CD4-positive, CD25-positive, alpha-beta regulatory T cell (primary cell): ENCODE measurements at regions not wholly inside any gene's neighbourhood (a gene's known extent, or its start where the extent isn't known, plus 50 kb on each side); places are given as distances from the start of the nearest gene placed in this dataset.

Experiments used
- ATAC-seq, 2 donors: fragments of 150-1000 bp; cut with Tn5 transposase; one replicate each; pipeline ENCODE4 v1.10.0; 2021; ENCODE audit warnings: low read depth in 2 of 2, moderate number of reproducible peaks in 2 of 2, moderate library complexity in 1 of 2
- DNase-seq, 3 donors: peaks; one replicate each; pipeline versions ENCODE4 v3.0.0 to v3.0.0-alpha.2; 2012 to 2022; ENCODE audit warnings: mixed read lengths in 1 of 3
- H3K27ac ChIP-seq: one replicate; pipeline ENCODE4 v1.7.0; 2013; ENCODE audit warnings: mild to moderate bottlenecking, low read length; ENCODE audit not compliant: insufficient read depth, poor library complexity, severe bottlenecking
- H3K27me3 ChIP-seq: one replicate; pipeline ENCODE4 v1.7.0; 2013; ENCODE audit warnings: low read length; ENCODE audit not compliant: control insufficient read depth, insufficient read depth
- H3K36me3 ChIP-seq: one replicate; pipeline ENCODE4 v1.7.0; 2013; ENCODE audit warnings: mild to moderate bottlenecking, low read length, moderate library complexity; ENCODE audit not compliant: control insufficient read depth, insufficient read depth
- H3K4me1 ChIP-seq: 2 replicates; pipeline ENCODE4 v1.7.0; 2013; ENCODE audit warnings: mild to moderate bottlenecking, low read length; ENCODE audit not compliant: insufficient read depth, control insufficient read depth, poor library complexity, severe bottlenecking
- H3K4me3 ChIP-seq: one replicate; pipeline ENCODE4 v1.7.0; 2013; ENCODE audit warnings: low read depth, mild to moderate bottlenecking, low read length, moderate library complexity
- H3K9me3 ChIP-seq, 2 experiments: 1 replicate in 1 of 2; 2 replicates in 1 of 2; pipeline ENCODE4 v1.7.0; 2013; ENCODE audit warnings: low read length in 2 of 2, mild to moderate bottlenecking in 1 of 2, moderate library complexity in 1 of 2; ENCODE audit not compliant: control insufficient read depth in 2 of 2
- H3K27ac Mint-ChIP-seq, 3 donors: one replicate each; pipeline ENCODE4 v1.8.0; 2020 to 2022; ENCODE audit warnings: mild to moderate bottlenecking in 3 of 3, mixed read lengths in 3 of 3, moderate library complexity in 2 of 3
- H3K27me3 Mint-ChIP-seq: one replicate; pipeline ENCODE4 v1.8.0; 2022; ENCODE audit warnings: mild to moderate bottlenecking, mixed read lengths
- H3K36me3 Mint-ChIP-seq: one replicate; pipeline ENCODE4 v1.8.0; 2020; ENCODE audit warnings: mixed read lengths
- H3K4me1 Mint-ChIP-seq, 4 donors: one replicate each; pipeline ENCODE4 v1.8.0; 2020 to 2022; ENCODE audit warnings: mixed read lengths in 4 of 4, mild to moderate bottlenecking in 1 of 4
- H3K4me3 Mint-ChIP-seq, 4 donors: one replicate each; pipeline ENCODE4 v1.8.0; 2020 to 2022; ENCODE audit warnings: mild to moderate bottlenecking in 4 of 4, mixed read lengths in 4 of 4, moderate library complexity in 3 of 4
- H3K9me3 Mint-ChIP-seq, 7 donors: one replicate each; pipeline ENCODE4 v1.8.0; 2020 to 2022; ENCODE audit warnings: mixed read lengths in 7 of 7, mild to moderate bottlenecking in 3 of 7, moderate library complexity in 2 of 7

- H3K9me3 Mint-ChIP-seq: peaks cover 0 to 4% (median 0%) of the 10 kb centered on the region in 7 donors
- Histone ChIP-seq H3K36me3 (no peaks in the 10 kb centered on the region), H3K4me3 (no peak overlapping the region), H3K27me3 (no peaks in the 10 kb centered on the region), H3K27ac (no peak overlapping the region), H3K9me3 (no peaks in the 10 kb centered on the region), H3K4me1 (no peaks in the 10 kb centered on the region)
- ATAC-seq: no peak
- H3K27me3 Mint-ChIP-seq: no peaks in the 10 kb centered on the region
- no peak for DNase-seq
- H3K4me3 Mint-ChIP-seq: no peak overlapping the region
- no peaks in the 10 kb centered on the region for H3K36me3 Mint-ChIP-seq
- H3K4me1 Mint-ChIP-seq: no peaks in the 10 kb centered on the region
- H3K27ac Mint-ChIP-seq: no peak overlapping the region
Measured at GRCh38 chr11:70486731-70487130, 88.4 kb downstream of the CTTN start.

- Histone ChIP-seq H3K4me3 (no peak overlapping the region), H3K36me3 (no peaks in the 10 kb centered on the region), H3K27ac (no peak overlapping the region), H3K9me3 (no peaks in the 10 kb centered on the region), H3K4me1 (no peaks in the 10 kb centered on the region), H3K27me3 (no peaks in the 10 kb centered on the region)
- ATAC-seq (no peak), DNase-seq (no peak)
- H3K4me3 Mint-ChIP-seq: no peak overlapping the region
- H3K27ac Mint-ChIP-seq: no peak overlapping the region
- H3K9me3 Mint-ChIP-seq: peaks cover 0 to 4% (median 0%) of the 10 kb centered on the region in 7 donors
- H3K27me3 Mint-ChIP-seq: no peaks in the 10 kb centered on the region
- H3K4me1 Mint-ChIP-seq: no peaks in the 10 kb centered on the region
- no peaks in the 10 kb centered on the region for H3K36me3 Mint-ChIP-seq
Measured at GRCh38 chr11:70487160-70487559, 88.8 kb downstream of the CTTN start.

- Histone ChIP-seq H3K27ac (no peak overlapping the region), H3K4me3 (no peak overlapping the region), H3K27me3 (no peaks in the 10 kb centered on the region), H3K9me3 (no peaks in the 10 kb centered on the region), H3K4me1 (no peaks in the 10 kb centered on the region), H3K36me3 (no peaks in the 10 kb centered on the region)
- no peak for ATAC-seq
- Mint-ChIP-seq H3K4me3 (no peak overlapping the region), H3K27me3 (no peaks in the 10 kb centered on the region), H3K4me1 (no peaks in the 10 kb centered on the region), H3K9me3 (peaks cover 0 to 4% (median 0%) of the 10 kb centered on the region in 7 donors), H3K27ac (no peak overlapping the region), H3K36me3 (no peaks in the 10 kb centered on the region)
- DNase-seq: no peak
Measured at GRCh38 chr11:70487756-70488155, 89.4 kb downstream of the CTTN start.

- no peaks in the 10 kb centered on the region for H3K4me1 Mint-ChIP-seq
- no peaks in the 10 kb centered on the region for H3K27me3 Mint-ChIP-seq
- H3K4me3 Mint-ChIP-seq: no peak overlapping the region
- Histone ChIP-seq H3K27ac (no peak overlapping the region), H3K4me3 (no peak overlapping the region), H3K9me3 (no peaks in the 10 kb centered on the region), H3K4me1 (no peaks in the 10 kb centered on the region), H3K27me3 (no peaks in the 10 kb centered on the region), H3K36me3 (no peaks in the 10 kb centered on the region)
- no peak for ATAC-seq
- no peak for DNase-seq
- peaks cover 0 to 4% (median 0%) of the 10 kb centered on the region in 7 donors for H3K9me3 Mint-ChIP-seq
- no peak overlapping the region for H3K27ac Mint-ChIP-seq
- no peaks in the 10 kb centered on the region for H3K36me3 Mint-ChIP-seq
Measured at GRCh38 chr11:70488171-70488703, 89.9 kb downstream of the CTTN start.

GRCh38 chr11:70489276-70489675, 90.9 kb downstream of the CTTN start:
- no peaks in the 10 kb centered on the region for H3K36me3 Mint-ChIP-seq
- H3K27ac Mint-ChIP-seq: peak overlapping the region in 1 of 3 donors; percentile 20
- H3K27me3 Mint-ChIP-seq: no peaks in the 10 kb centered on the region
- H3K4me3 Mint-ChIP-seq: no peak overlapping the region
- Histone ChIP-seq H3K36me3 (no peaks in the 10 kb centered on the region), H3K4me1 (no peaks in the 10 kb centered on the region), H3K27ac (no peak overlapping the region), H3K27me3 (no peaks in the 10 kb centered on the region), H3K9me3 (no peaks in the 10 kb centered on the region), H3K4me3 (no peak overlapping the region)
- DNase-seq (no peak), ATAC-seq (no peak)
- no peaks in the 10 kb centered on the region for H3K4me1 Mint-ChIP-seq
- H3K9me3 Mint-ChIP-seq: peaks cover 0 to 4% (median 0%) of the 10 kb centered on the region in 7 donors

GRCh38 chr11:70490208-70490607, 91.9 kb downstream of the CTTN start:
- peaks cover 0 to 4% (median 0%) of the 10 kb centered on the region in 7 donors for H3K9me3 Mint-ChIP-seq
- no peaks in the 10 kb centered on the region for H3K27me3 ChIP-seq
- ATAC-seq: no peak
- no peak overlapping the region for H3K27ac ChIP-seq
- H3K9me3 ChIP-seq: no peaks in the 10 kb centered on the region
- H3K36me3 ChIP-seq: no peaks in the 10 kb centered on the region
- H3K27me3 Mint-ChIP-seq: no peaks in the 10 kb centered on the region
- H3K4me3 ChIP-seq: no peak overlapping the region
- no peak for DNase-seq
- H3K36me3 Mint-ChIP-seq: no peaks in the 10 kb centered on the region
- H3K4me1 ChIP-seq: no peaks in the 10 kb centered on the region
- H3K4me3 Mint-ChIP-seq: no peak overlapping the region
- H3K4me1 Mint-ChIP-seq: no peaks in the 10 kb centered on the region
- no peak overlapping the region for H3K27ac Mint-ChIP-seq

GRCh38 chr11:70490723-70491558, 92.6 kb downstream of the CTTN start:
- Mint-ChIP-seq H3K27me3 (no peaks in the 10 kb centered on the region), H3K4me3 (no peak overlapping the region), H3K27ac (no peak overlapping the region), H3K9me3 (peaks cover 0 to 4% (median 0%) of the 10 kb centered on the region in 7 donors), H3K36me3 (no peaks in the 10 kb centered on the region), H3K4me1 (no peaks in the 10 kb centered on the region)
- H3K36me3 ChIP-seq: no peaks in the 10 kb centered on the region
- H3K27me3 ChIP-seq: no peaks in the 10 kb centered on the region
- H3K4me3 ChIP-seq: no peak overlapping the region
- no peaks in the 10 kb centered on the region for H3K9me3 ChIP-seq
- no peak for ATAC-seq
- H3K4me1 ChIP-seq: no peaks in the 10 kb centered on the region
- DNase-seq: no peak
- no peak overlapping the region for H3K27ac ChIP-seq
